GM12878 (cell line): ENCODE measurements at regions not wholly inside any gene's neighbourhood (a gene's known extent, or its start where the extent isn't known, plus 50 kb on each side); places are given as distances from the start of the nearest gene placed in this dataset.

Experiments
- CBX3 ChIP-seq: fragments of 200-600 bp; sonication (generic); IDR thresholded peaks from 2 replicates; pipeline ENCODE4 v1.6.1; 2016; ENCODE audit warnings: low read depth, borderline replicate concordance
- CTCF ChIP-seq, 3 experiments: IDR thresholded peaks in 2 of 3; conservative IDR thresholded peaks in 1 of 3; 2 replicates each; pipeline ENCODE4 v1.5.1; 2011; ENCODE audit warnings: low read depth in 3 of 3, low read length in 3 of 3, mild to moderate bottlenecking in 3 of 3, control low read depth in 2 of 3, moderate library complexity in 2 of 3, inconsistent platforms in 1 of 3, mixed read lengths in 1 of 3; ENCODE audit not compliant: control insufficient read depth in 2 of 3, insufficient read depth in 1 of 3; ENCODE audit errors: extremely low read depth in 1 of 3
- ELK1 ChIP-seq: IDR thresholded peaks from 2 replicates; pipeline ENCODE4 v1.6.1; 2012; ENCODE audit warnings: low read depth, low read length, improper control_type of control experiment
- IKZF1 ChIP-seq: fragments of 450-650 bp; conservative IDR thresholded peaks from 2 replicates; pipeline ENCODE4 v1.6.1; 2017; ENCODE audit warnings: antibody characterized with exemption, mild to moderate bottlenecking
- MEF2A ChIP-seq: IDR thresholded peaks from 2 replicates; pipeline ENCODE4 v1.6.1; 2011; ENCODE audit warnings: low read depth, mild to moderate bottlenecking, low read length, moderate library complexity; ENCODE audit not compliant: insufficient read depth
- MYB ChIP-seq: fragments of 150-350 bp; IDR thresholded peaks from 2 replicates; pipeline ENCODE4 v1.6.1; 2014; ENCODE audit warnings: mild to moderate bottlenecking, low read depth, low read length, borderline replicate concordance
- POLR2A ChIP-seq: IDR thresholded peaks from 2 replicates; pipeline ENCODE4 v1.6.1; 2011; ENCODE audit warnings: low read depth, mild to moderate bottlenecking, low read length
- SMC3 ChIP-seq: IDR thresholded peaks from 2 replicates; pipeline ENCODE4 v1.6.1; 2011; ENCODE audit warnings: low read length, improper control_type of control experiment, borderline replicate concordance

GRCh38 chr9:99307851-99308250, 85.8 kb downstream of the SEC61B start:
- TF ChIP-seq CTCF (IDR thresholded peaks at IDR 0.05 in 2 of 3, conservative IDR thresholded peaks at IDR 0.05 in 1 of 3; ENCODE audit: control insufficient read depth in 2 of 3, extremely low read depth in 1 of 3, insufficient read depth in 1 of 3, low read depth in 3 of 3, low read length in 3 of 3) (no peak), CBX3 (no peak), MEF2A (no peak), POLR2A (no peak), SMC3 (no peak), IKZF1 (no peak), ELK1 (no peak), MYB (no peak)
